Left ventricle myocardium inferior (tissue), 1 donor: ENCODE measurements at regions not wholly inside any gene's neighbourhood (a gene's known extent, or its start where the extent isn't known, plus 50 kb on each side); places are given as distances from the start of the nearest gene placed in this dataset.

Source experiments
- DNase-seq: peaks from one replicate; pipeline ENCODE4 v3.0.0-alpha.2; 2020
- H3K27ac ChIP-seq: fragments of 200-600 bp; replicated peaks from 2 replicates; pipeline ENCODE4 v1.8.0; 2021
- H3K27me3 ChIP-seq: fragments of 200-600 bp; 2 replicates; pipeline ENCODE4 v1.8.0; 2021; ENCODE audit warnings: low read depth
- H3K36me3 ChIP-seq: fragments of 200-600 bp; 2 replicates; pipeline ENCODE4 v1.8.0; 2021
- H3K4me1 ChIP-seq: fragments of 200-600 bp; 2 replicates; pipeline ENCODE4 v1.8.0; 2021
- H3K4me3 ChIP-seq: fragments of 200-600 bp; 2 replicates; pipeline ENCODE4 v1.8.0; 2021; ENCODE audit warnings: mild to moderate bottlenecking, moderate library complexity
- H3K9me3 ChIP-seq: fragments of 200-600 bp; replicated peaks from 2 replicates; pipeline ENCODE4 v1.8.0; 2021
- CTCF ChIP-seq: fragments of 200-600 bp; IDR thresholded peaks from 2 replicates; pipeline ENCODE4 v1.8.0; 2021; ENCODE audit warnings: antibody characterized with exemption, mild to moderate bottlenecking, borderline replicate concordance
- intact Hi-C: fragments of 100-400 bp; cut with micrococcal nuclease; formaldehyde crosslinking; loops from one replicate; pipeline ENCODE4 v1.11.0; 2022
- donor health status: DM: no; HTN: yes; CAD: no; lungs with severe emphysema.

DNA sequence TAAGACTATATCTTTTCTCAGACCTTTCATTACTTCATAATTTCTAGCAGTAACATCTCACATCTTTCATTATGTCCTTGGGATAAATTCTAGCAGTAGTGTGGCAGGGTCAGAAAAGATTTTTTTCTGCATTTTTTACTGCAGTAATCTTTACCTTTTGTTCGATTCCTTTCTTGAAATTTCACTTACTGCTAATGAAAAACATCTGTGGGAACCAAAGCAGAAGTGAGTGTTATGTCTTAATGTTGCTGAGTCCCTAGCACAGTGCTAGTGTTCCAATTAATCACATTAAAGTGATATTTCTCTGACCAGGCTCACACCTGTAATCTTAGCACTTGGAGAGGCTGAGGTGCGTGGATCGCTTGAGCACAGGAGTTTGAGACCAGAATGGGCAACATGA, 123.6 kb downstream of the EHF start:
- H3K36me3 ChIP-seq, result no peaks in the 10 kb centered on the region
- no peak overlapping the region for H3K4me3 ChIP-seq
- intact Hi-C loops, result no loop called here
- no peak for DNase-seq
- no peak overlapping the region for H3K27ac ChIP-seq
- TF ChIP-seq CTCF, result no peak
- H3K27me3 ChIP-seq, result no peaks in the 10 kb centered on the region
- no peaks in the 10 kb centered on the region for H3K9me3 ChIP-seq
- no peaks in the 10 kb centered on the region for H3K4me1 ChIP-seq

DNA sequence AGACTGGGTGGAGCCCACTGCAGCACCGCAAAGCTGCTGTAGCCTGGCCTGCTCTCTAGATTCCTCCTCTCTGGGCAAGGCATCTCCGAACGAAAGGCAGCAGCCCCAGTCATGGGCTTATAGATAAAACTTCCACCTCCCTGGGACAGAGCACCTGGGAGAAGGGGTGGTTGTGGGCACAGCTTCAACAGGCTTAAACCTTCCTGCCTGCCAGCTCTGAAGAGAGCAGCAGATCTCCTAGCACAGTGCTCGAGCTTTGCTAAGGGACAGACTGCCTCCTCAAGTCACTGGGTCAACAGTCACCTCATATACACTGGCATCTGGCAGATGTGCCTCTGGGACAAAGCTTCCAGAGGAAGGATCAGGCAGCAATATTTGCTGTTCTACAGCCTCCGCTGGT, 117.3 kb downstream of the EHF start:
- H3K27ac ChIP-seq, result no peak overlapping the region
- TF ChIP-seq CTCF, result no peak
- H3K4me3 ChIP-seq, result no peak overlapping the region
- intact Hi-C loops, result no loop called here
- H3K36me3 ChIP-seq, result no peaks in the 10 kb centered on the region
- H3K9me3 ChIP-seq, result peaks cover 9% of the 10 kb centered on the region
- H3K27me3 ChIP-seq, result no peaks in the 10 kb centered on the region
- DNase-seq, result no peak
- H3K4me1 ChIP-seq, result no peaks in the 10 kb centered on the region

GRCh38 chr11:34732831-34733230, 111.9 kb downstream of the EHF start:
- intact Hi-C loops, result no loop called here
- TF ChIP-seq CTCF, result no peak

GRCh38 chr11:34731603-34732002, 110.7 kb downstream of the EHF start:
- no peaks in the 10 kb centered on the region for H3K9me3 ChIP-seq
- TF ChIP-seq CTCF, result no peak
- H3K4me1 ChIP-seq, result no peaks in the 10 kb centered on the region
- no peak overlapping the region for H3K4me3 ChIP-seq
- no peak for DNase-seq
- no peak overlapping the region for H3K27ac ChIP-seq
- H3K27me3 ChIP-seq, result no peaks in the 10 kb centered on the region
- no peaks in the 10 kb centered on the region for H3K36me3 ChIP-seq
- intact Hi-C loops, result no loop called here

More at GRCh38 chr11:34732831-34733230, 111.9 kb downstream of the EHF start:
- Histone ChIP-seq H3K4me3 (no peak overlapping the region), H3K36me3 (no peaks in the 10 kb centered on the region), H3K27me3 (no peaks in the 10 kb centered on the region), H3K27ac (no peak overlapping the region), H3K4me1 (no peaks in the 10 kb centered on the region), H3K9me3 (peaks cover under 1% of the 10 kb centered on the region)
- no peak for DNase-seq

DNA sequence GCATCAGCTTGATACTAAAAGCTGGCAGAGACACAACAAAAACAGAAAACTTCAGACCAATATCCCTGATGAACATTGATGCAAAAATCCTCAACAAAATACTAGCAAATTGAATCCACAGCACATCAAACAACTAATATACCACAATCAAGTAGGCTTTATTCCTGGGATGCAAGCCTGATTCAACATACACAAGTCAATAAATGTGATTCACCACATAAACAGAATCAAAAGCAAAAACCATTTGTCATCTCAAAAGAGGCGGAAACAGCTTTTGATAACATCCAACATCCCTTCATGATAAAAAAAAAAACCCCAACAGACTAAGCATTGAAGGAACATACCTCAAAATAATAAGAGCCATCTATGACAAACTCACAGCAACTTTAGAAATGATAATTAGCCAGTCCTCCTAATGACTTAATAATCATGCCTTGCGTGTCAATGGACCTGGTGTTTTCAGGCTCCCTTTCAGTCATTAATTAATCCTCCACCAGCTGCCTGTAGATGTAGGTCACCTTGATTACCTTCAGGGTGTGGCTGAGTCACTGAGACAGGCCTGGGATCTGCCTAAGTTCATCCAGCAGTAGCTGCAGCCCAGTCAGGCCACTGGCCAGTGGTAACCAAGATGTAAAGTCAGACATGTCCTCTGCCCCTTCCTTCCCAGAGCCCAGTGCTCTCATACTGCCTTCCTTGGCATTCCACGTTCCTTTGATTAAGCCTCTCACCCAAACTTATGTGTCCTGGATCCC, 109.8 kb downstream of the EHF start:
- Histone ChIP-seq H3K36me3 (no peaks in the 10 kb centered on the region), H3K27ac (no peak overlapping the region), H3K27me3 (no peaks in the 10 kb centered on the region), H3K4me3 (no peak overlapping the region), H3K4me1 (no peaks in the 10 kb centered on the region), H3K9me3 (no peaks in the 10 kb centered on the region)
- DNase-seq, result no peak
- intact Hi-C loops, result no loop called here
- no peak for TF ChIP-seq CTCF

GRCh38 chr11:34728609-34729008, 107.7 kb downstream of the EHF start:
- no peak overlapping the region for H3K27ac ChIP-seq
- H3K36me3 ChIP-seq, result no peaks in the 10 kb centered on the region
- H3K4me3 ChIP-seq, result no peak overlapping the region
- TF ChIP-seq CTCF, result no peak
- H3K27me3 ChIP-seq, result no peaks in the 10 kb centered on the region
- no peaks in the 10 kb centered on the region for H3K9me3 ChIP-seq
- DNase-seq, result no peak
- intact Hi-C loops, result no loop called here
- no peaks in the 10 kb centered on the region for H3K4me1 ChIP-seq
